ENCODE measurements at regions not wholly inside any gene's neighbourhood (a gene's known extent, or its start where the extent isn't known, plus 50 kb on each side); places are given as distances from the start of the nearest gene placed in this dataset.
"Not testable (repeated sequence)": the region's sequence is repeated elsewhere in the genome, so short reads cannot be mapped to it uniquely, and the experiment has no call there.

DNA sequence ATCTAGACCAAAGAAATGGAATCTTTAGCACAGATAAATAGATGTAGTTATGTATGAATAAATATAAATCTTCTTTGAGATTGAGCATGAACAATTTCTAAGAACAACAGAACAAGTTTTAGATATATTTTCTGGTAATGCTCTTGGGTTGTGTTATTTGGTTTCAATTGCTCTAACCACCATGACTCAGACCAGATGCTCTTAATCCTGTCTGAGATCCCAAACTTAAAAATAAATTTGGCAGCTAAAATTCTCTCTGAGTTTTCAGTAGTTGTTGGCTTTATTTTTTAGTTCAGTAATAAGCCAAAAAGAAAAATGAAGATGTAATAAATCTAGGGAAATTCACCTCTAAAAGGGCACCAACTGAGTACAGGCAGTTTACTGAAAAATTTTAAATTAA is 1693.4 kb downstream of the NCAM2 start:
- DNase-seq (ENCODE audit: low read depth in 3 of 3, low spot score in 2 of 3) = no peak

- no peak for DNase-seq (ENCODE audit: low read depth in 3 of 3, low spot score in 2 of 3)
These were observed 1705.3 kb downstream of the NCAM2 start for GRCh38 chr21:22703521-22703920.

DNA sequence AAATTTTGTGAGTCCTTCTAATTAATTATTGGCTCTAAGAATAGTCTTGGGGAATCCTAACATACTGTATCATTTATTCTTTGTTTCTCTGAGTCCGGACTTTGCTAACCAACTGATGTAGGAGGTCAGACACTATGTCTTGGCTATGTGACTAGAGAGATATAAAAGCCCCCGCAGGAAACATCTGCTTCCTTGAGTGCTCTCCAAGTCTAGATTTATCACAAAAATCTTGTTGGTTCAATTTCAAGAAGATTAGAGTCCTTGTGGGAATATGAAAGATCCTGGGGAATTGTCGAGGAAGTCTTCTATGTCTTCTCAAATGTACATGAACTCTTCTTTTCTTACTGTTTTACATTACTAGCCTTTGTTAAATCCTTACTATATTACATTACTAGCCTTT is 1712.5 kb downstream of the NCAM2 start:
- peak in 1 of 3 donors; percentile 0 for DNase-seq (ENCODE audit: low read depth in 3 of 3, low spot score in 2 of 3)

DNA sequence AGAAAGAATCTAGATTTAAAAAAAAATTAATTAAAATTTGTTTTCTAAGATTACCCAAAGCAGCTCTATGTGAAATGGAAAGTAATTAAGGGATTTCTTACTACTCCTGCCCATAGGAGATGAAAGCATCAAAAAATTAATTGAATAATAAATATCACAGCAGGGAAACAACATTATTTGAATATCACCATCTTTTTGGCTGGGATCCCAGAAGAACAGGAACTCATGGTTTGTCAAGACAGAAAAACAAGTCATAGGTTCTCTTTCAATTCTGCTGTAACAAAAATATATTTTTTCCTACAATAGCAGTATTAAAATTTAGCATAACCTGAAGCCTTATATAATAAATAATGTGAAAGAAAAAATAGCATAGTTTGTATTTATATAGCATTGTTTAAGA is 1713.4 kb downstream of the NCAM2 start:
- no peak for DNase-seq (ENCODE audit: low read depth in 3 of 3, low spot score in 2 of 3)

- no peak for DNase-seq (ENCODE audit: low read depth in 3 of 3, low spot score in 2 of 3)
These were observed 1727.2 kb downstream of the NCAM2 start for GRCh38 chr21:22725436-22725835.

- no peak for DNase-seq (ENCODE audit: low read depth in 3 of 3, low spot score in 2 of 3)
These were observed 1729.9 kb downstream of the NCAM2 start for GRCh38 chr21:22728091-22728490.

DNA sequence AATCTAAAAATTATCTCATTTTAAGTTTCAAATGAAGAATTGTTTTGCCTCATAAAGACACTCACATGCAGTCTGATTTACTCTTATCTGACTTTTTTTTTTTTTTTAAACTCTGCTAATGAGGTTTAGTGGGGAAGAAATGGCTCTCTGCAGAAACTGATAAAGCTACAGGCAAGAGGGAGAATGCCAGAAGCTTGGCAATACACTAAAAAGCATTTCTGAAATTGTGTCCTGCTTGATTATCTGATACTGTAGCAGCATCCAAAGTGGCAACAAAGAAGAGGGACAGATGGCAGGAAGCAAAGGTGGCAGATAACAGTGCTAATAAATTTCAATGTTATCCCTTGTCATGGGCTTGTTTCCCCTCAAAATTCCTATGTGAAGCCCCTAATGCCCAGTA is 1744.9 kb downstream of the NCAM2 start:
- no peak for DNase-seq (ENCODE audit: low read depth in 3 of 3, low spot score in 2 of 3)

- no peak for DNase-seq (ENCODE audit: low read depth in 3 of 3, low spot score in 2 of 3)
These were observed 1756.5 kb downstream of the NCAM2 start for GRCh38 chr21:22754746-22755145.

- DNase-seq (ENCODE audit: low read depth in 3 of 3, low spot score in 2 of 3) = no peak
These were observed 1760.3 kb downstream of the NCAM2 start for GRCh38 chr21:22758478-22758877.

- no peak for DNase-seq (ENCODE audit: low read depth in 3 of 3, low spot score in 2 of 3)
These were observed 1764.3 kb downstream of the NCAM2 start for GRCh38 chr21:22762463-22762862.

- DNase-seq (ENCODE audit: low read depth in 3 of 3, low spot score in 2 of 3) = no peak
These were observed 1765.2 kb downstream of the NCAM2 start for GRCh38 chr21:22763442-22763841.

GRCh38 chr21:22764222-22764621 is 1766.0 kb downstream of the NCAM2 start:
- DNase-seq (ENCODE audit: low read depth in 3 of 3, low spot score in 2 of 3) = no peak

DNA sequence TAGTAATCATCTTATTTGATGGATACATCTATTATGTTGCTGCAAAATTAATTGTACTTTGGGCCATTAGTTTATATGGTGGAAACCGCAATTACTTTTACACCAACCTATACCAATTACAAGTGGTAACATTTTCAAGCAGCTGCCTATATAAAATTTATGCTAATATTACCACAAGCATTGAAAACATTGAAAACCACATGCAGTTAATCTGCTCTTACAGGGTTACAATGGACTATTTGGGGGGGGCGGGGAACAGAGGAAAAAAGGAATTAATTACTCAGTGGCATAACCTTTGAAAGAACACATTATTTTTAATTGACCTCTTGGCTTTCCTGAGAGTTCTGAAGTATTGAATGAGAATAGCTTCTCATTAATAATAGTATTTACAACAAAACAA is 1793.2 kb downstream of the NCAM2 start:
- no peak for DNase-seq (ENCODE audit: low read depth in 3 of 3, low spot score in 2 of 3)

- peak; percentile 10 to 17 (median 14) for DNase-seq (ENCODE audit: low read depth in 3 of 3, low spot score in 2 of 3)
These were observed 1793.9 kb downstream of the NCAM2 start for GRCh38 chr21:22791986-22792560.

- DNase-seq (ENCODE audit: low read depth in 3 of 3, low spot score in 2 of 3) = no peak
These were observed 1796.9 kb downstream of the NCAM2 start for GRCh38 chr21:22795091-22795490.

DNA sequence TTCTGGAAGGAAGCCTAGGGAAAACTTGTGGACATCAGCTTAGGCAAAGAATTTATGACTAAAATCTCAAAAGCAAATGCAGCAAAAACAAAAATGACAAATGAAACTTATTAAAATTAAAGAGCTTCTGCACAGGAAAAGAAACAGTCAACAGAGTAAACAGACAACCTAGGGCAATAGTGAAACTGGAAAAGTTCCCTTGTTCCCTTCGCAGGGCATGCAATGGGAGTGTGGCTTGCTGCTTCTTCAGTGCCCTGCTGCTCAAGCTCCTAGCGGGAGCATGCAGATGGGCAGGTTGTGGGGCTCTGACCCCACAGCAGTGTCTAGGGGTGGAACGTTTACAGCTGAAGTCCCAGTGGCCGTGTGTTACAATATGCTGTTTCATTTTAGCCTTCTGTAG is 1797.4 kb downstream of the NCAM2 start:
- no peak for DNase-seq (ENCODE audit: low read depth in 3 of 3, low spot score in 2 of 3)

DNA sequence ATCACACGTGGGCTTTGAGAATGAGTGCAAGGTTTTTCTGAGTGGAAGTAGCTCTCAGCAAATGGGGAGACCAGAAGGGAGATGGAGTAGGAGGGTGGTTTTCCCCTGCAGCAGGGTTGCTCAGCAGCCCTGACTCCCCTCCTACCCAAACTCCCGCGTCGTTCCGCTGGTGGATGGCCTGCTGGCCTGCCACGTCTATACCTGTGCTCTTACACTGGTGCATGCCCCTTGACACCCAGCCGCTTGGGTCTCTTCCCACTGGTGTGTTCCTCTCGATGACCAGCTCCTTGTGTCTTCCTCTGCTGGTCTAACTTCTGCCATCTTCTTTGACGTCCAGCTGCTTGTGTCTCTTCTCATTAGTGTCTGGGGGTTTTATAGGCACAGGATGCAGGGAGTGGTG is 1797.9 kb downstream of the NCAM2 start:
- no peak for DNase-seq (ENCODE audit: low read depth in 3 of 3, low spot score in 2 of 3)

- DNase-seq (ENCODE audit: low read depth in 3 of 3, low spot score in 2 of 3) = no peak
These were observed 1805.9 kb downstream of the NCAM2 start for GRCh38 chr21:22804151-22804550.

DNA sequence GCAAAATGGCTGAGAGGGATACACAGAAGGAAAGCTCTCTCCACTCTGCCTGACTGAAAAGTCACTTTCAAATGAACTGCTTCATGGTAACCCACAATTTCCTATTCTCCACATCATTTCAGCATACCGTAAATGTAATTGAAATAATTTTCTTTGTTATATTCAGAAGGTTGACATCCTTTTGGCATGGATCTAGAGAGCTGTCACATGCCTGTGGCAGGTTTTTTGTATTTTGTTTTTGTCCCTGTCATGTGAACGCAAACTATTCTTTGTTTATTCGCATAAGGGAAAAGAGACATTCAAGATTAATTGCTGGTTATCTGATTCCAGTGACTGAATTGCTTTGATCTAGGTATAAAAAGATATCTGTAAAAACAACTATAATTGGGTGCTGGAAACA is 1808.1 kb downstream of the NCAM2 start:
- no peak for DNase-seq (ENCODE audit: low read depth in 3 of 3, low spot score in 2 of 3)

DNA sequence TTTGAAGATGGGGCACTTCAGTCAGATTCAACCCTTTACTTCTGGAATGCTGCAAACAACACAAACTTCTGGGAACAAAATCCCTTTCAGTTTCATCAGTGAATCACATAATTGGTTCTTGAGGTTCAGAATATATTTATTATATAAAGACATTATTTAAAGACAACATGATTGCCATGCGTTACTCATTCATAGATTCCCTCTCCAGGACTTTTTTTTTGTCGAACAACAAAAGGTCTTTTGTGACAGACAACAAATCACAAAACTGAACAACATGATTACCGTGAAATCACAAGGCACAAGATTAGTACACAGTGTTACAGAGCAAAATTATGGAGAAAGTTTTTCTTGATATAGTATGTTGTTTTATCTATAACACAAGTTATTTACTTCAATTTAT is 1815.0 kb downstream of the NCAM2 start:
- DNase-seq (ENCODE audit: low read depth in 3 of 3, low spot score in 2 of 3) = no peak

GRCh38 chr21:22818681-22819485 is 1820.7 kb downstream of the NCAM2 start:
- DNase-seq (ENCODE audit: low read depth in 3 of 3, low spot score in 2 of 3) = not testable (repeated sequence)

GRCh38 chr21:22827422-22827821 is 1829.2 kb downstream of the NCAM2 start:
- DNase-seq (ENCODE audit: low read depth in 3 of 3, low spot score in 2 of 3) = no peak

DNA sequence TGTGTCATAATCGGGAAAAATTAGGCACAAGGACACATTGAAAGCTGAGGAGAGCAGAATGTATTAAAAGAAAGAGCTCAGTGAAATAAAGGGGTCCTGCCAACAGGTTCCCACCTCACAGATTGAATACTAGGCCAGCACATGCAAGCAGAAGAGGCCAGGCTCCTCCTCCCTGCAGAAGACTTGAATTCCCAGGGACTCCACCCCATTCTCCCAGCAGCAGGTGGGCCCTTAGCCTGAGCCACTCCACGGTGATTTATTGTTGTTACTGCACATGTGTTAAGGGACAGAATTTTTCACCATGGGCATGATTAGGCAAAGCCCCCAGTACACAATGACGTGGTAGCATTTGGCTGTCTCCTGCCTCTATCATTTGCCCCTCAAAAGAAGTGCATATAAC is 1844.7 kb downstream of the NCAM2 start:
- DNase-seq (ENCODE audit: low read depth in 3 of 3, low spot score in 2 of 3) = no peak
